ENCODE measurements at regions not wholly inside any gene's neighbourhood (a gene's known extent, or its start where the extent isn't known, plus 50 kb on each side); places are given as distances from the start of the nearest gene placed in this dataset.

DNA sequence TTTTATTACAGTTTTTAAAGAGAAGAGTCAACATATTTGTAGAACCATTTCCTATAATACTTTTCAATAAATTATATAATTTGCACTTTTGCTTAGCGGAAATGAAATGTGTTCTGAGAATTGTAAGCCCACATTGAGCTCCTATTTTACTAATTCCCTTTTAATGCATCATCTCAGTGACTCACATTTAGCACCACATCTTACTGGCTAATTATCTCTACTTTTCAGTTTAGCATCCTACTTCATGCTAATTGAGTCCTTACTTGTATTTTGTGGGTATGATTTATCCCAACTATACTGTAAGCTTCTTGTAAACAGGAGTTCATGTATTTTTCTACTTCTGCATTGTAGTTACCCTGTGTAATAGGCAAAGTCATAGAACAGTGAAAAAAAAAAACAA lies 67.5 kb downstream of the TMX1 start:
- no peak for DNase-seq (ENCODE audit: low read depth)
- no peak overlapping the region for H3K4me3 ChIP-seq (ENCODE audit: low read length)
- no peak for TF ChIP-seq CTCF (IDR thresholded peaks at IDR 0.05; ENCODE audit: insufficient read depth, low read depth, low read length, missing control alignments)

DNA sequence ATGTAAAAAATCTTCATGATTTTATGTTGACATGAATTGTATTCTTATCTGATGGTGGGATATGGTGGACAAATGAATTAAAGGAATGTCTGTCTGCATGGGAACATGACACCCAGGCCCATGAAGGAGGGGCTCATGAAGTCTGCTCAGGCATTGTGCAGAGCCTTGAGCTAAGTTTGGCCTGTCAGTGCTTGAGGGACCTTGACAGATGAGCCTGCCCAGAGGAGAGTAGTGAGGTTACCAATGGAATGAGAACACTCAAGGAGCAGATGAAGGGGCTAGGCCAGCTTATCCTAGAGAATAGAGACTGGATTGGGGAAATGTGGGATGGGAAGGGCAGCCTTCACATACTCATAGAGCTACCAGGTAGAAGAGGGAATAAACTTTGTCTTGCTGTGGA lies 68.8 kb downstream of the TMX1 start:
- no peak for TF ChIP-seq CTCF (IDR thresholded peaks at IDR 0.05; ENCODE audit: insufficient read depth, low read depth, low read length, missing control alignments)
- no peak overlapping the region for H3K4me3 ChIP-seq (ENCODE audit: low read length)
- DNase-seq (ENCODE audit: low read depth): no peak

DNA sequence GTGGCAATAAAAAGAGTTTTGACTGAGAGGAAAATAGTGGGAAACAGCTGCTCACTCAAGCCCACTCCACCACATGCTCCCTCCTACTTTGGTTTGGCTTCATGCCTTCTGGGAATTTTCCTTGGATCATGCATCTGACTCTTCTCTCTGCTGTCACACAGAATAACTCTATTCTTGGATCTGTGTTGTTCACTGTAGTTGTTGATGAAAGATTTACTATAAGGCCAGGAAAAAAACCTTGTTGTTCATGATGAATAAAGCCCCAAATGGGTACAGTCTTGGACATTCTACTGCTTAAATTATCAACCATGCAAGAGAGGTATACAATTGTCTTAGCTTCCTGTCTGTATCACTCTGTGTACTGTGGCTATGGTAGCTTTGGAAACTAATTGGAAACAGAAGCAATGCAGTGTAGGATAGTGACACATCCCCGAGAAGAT lies 70.5 kb downstream of the TMX1 start:
- TF ChIP-seq CTCF (IDR thresholded peaks at IDR 0.05; ENCODE audit: insufficient read depth, low read depth, low read length, missing control alignments): no peak
- no peak overlapping the region for H3K4me3 ChIP-seq (ENCODE audit: low read length)
- no peak for DNase-seq (ENCODE audit: low read depth)

GRCh38 chr14:51314321-51315015 lies 74.4 kb downstream of the TMX1 start:
- no peak overlapping the region for H3K4me3 ChIP-seq (ENCODE audit: low read length)
- no peak for TF ChIP-seq CTCF (IDR thresholded peaks at IDR 0.05; ENCODE audit: insufficient read depth, low read depth, low read length, missing control alignments)
- DNase-seq (ENCODE audit: low read depth): no peak

DNA sequence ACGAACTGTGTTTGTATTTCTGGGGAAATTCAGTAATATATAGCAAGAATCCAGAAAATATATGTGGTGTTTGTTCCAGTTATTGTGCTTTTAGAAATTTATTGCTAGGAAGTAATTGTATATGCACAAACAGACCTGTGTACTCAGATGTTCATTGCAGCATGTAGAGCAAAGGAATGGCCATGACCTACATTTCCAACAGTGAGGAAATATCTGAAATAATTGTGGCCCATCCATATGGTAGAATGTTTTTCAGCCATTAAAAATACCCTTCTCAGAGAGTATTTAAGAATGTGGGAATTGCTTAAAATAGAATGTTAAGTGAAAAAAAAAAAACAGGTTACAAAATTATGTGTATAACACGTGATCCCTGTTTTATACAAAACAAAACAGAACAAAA lies 77.3 kb downstream of the TMX1 start:
- H3K4me3 ChIP-seq (ENCODE audit: low read length): no peak overlapping the region
- no peak for DNase-seq (ENCODE audit: low read depth)
- no peak for TF ChIP-seq CTCF (IDR thresholded peaks at IDR 0.05; ENCODE audit: insufficient read depth, low read depth, low read length, missing control alignments)

DNA sequence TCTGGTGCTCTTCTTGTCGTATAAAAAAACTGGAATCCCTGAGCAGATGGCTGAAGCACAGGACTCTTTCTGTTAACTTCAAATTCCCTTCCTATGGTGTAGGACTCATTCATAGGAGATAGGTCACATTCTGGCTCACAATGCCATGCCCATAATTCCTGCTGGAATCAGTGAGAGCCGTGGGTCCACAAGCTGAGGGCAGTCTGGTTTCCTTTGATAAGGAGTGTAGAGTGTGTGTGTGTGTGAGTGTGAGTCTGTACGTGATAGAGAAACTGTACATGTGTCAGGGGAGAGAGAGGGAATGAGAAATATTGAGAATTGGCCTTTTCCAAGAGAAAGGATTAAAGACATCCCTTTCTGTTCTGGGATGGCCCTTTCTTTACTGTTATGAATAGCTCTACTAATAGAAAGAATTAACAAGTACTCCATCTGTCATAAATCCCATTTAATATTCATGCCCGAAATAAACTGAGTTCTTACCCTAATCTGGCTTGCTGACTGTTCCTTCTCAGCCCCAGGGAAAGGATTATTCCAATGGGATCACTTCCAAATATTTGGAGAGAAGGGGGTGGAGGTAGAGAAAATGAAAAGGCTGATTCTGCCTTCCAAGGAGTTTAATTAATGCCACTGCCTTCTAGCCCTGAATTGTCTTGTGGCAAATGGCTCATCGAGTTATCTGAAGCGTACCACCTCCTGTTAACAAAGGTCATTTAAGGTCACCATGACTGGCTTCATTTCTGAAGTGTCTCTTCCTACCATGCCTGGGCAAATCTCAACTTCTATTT lies 79.0 kb downstream of the TMX1 start:
- DNase-seq (ENCODE audit: low read depth): no peak
- TF ChIP-seq CTCF (IDR thresholded peaks at IDR 0.05; ENCODE audit: insufficient read depth, low read depth, low read length, missing control alignments): no peak
- H3K4me3 ChIP-seq (ENCODE audit: low read length): no peak overlapping the region

Data from epithelial cell of esophagus (primary cell).